H7 (cell line): ENCODE measurements at regions not wholly inside any gene's neighbourhood (a gene's known extent, or its start where the extent isn't known, plus 50 kb on each side); places are given as distances from the start of the nearest gene placed in this dataset.
A peak's percentile ranks its signal among the peaks of the same experiment; 100 is the strongest.
"Not testable (repeated sequence)": the region's sequence is repeated elsewhere in the genome, so short reads cannot be mapped to it uniquely, and the experiment has no call there.

Experiments used
- DNase-seq: peaks from one replicate; pipeline ENCODE4 v3.0.0; 2012
- H3K27me3 ChIP-seq: 2 replicates; pipeline ENCODE4 v1.6.0; 2011; ENCODE audit warnings: mild to moderate bottlenecking, low read length; ENCODE audit not compliant: control insufficient read depth, insufficient read depth
- H3K36me3 ChIP-seq: replicated peaks from 2 replicates; pipeline ENCODE4 v1.5.1; 2011; ENCODE audit warnings: low read length; ENCODE audit not compliant: control insufficient read depth, insufficient read depth
- H3K4me3 ChIP-seq: 2 replicates; pipeline ENCODE4 v1.5.1; 2011; ENCODE audit warnings: low read depth, mild to moderate bottlenecking, control low read depth, low read length, moderate library complexity; ENCODE audit not compliant: insufficient read depth

- Histone ChIP-seq H3K27me3 (no peaks in the 10 kb centered on the region), H3K4me3 (no peak overlapping the region), H3K36me3 (no peaks in the 10 kb centered on the region)
- DNase-seq = no peak
These were observed 60.6 kb upstream of the SYK start for GRCh38 chr9:90741036-90741435.

DNA sequence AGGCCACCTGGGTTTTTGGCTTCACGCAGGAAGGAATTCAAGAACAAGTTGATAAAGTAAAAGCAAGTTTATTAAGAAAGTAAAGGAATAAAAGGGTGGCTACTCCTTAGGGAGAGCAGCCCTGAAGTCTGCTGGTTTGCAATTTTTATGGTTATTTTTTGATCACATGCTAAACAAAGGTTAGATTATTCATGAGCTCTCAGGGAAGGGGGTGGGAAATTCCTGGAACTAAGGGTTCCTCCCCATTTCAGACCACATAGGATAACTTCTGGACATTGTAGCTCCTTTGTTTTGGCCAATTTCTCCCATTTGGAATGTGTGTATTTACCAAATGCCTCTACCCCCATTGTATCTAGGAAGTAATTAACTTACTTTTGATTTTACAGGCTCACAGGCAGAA, 63.9 kb upstream of the SYK start:
- Histone ChIP-seq H3K4me3 (no peak overlapping the region), H3K36me3 (no peaks in the 10 kb centered on the region), H3K27me3 (no peaks in the 10 kb centered on the region)
- DNase-seq = no peak

GRCh38 chr9:90735952-90736351, 65.7 kb upstream of the SYK start:
- Histone ChIP-seq H3K36me3 (no peaks in the 10 kb centered on the region), H3K27me3 (no peaks in the 10 kb centered on the region), H3K4me3 (no peak overlapping the region)
- no peak for DNase-seq

DNA sequence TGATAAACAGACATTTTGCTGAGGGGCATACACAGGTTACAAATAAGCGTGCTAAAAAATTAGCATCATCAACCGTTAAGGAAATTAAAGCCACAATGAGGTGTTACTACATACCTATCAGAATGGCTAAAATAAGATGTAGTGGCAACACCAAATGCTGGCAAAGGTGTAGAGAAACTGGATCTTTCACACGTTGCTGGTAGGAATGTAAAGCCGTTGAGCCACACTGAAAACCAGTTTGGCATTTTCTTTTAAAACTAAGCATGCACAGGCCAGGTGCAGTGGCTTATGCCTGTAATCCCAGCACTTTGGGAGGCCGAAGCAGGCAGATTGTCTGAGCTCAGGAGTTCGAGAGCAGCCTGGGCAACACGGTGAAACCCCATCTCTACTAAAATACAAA, 67.0 kb upstream of the SYK start:
- Histone ChIP-seq H3K27me3 (no peaks in the 10 kb centered on the region), H3K36me3 (no peaks in the 10 kb centered on the region), H3K4me3 (no peak overlapping the region)
- no peak for DNase-seq

DNA sequence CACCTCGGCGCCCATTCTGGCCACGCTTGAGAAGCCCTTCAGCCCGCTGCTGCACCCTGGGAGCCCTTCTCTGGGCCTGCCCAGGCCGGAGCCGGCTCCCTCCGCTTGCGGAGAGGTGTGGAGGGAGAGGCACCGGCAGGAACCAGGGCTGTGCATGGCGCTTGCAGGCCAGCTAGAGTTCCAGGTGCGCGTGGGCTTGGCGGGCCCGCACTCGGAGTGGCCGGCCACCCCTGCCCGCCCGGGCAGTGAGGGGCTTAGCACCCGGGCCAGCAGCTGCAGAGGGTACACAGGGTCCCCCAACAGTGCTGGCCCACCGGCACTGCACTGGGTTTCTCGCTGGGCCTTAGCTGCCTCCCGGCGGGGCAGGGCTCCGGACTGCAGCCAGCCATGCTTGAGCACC, 72.3 kb upstream of the SYK start:
- Histone ChIP-seq H3K27me3 (no peaks in the 10 kb centered on the region), H3K4me3 (no peak overlapping the region), H3K36me3 (no peaks in the 10 kb centered on the region)
- DNase-seq = no peak

- DNase-seq = no peak
- no peaks in the 10 kb centered on the region for H3K36me3 ChIP-seq
- no peaks in the 10 kb centered on the region for H3K27me3 ChIP-seq
- H3K4me3 ChIP-seq = no peak overlapping the region
These were observed 74.1 kb upstream of the SYK start for GRCh38 chr9:90727488-90727887.

GRCh38 chr9:90726215-90726614, 75.4 kb upstream of the SYK start:
- peak; percentile 68 for DNase-seq
- Histone ChIP-seq H3K27me3 (no peaks in the 10 kb centered on the region), H3K36me3 (no peaks in the 10 kb centered on the region), H3K4me3 (no peak overlapping the region)

- DNase-seq = no peak
- no peak overlapping the region for H3K4me3 ChIP-seq
- no peaks in the 10 kb centered on the region for H3K27me3 ChIP-seq
- no peaks in the 10 kb centered on the region for H3K36me3 ChIP-seq
These were observed 76.7 kb upstream of the SYK start for GRCh38 chr9:90724880-90725279.

DNA sequence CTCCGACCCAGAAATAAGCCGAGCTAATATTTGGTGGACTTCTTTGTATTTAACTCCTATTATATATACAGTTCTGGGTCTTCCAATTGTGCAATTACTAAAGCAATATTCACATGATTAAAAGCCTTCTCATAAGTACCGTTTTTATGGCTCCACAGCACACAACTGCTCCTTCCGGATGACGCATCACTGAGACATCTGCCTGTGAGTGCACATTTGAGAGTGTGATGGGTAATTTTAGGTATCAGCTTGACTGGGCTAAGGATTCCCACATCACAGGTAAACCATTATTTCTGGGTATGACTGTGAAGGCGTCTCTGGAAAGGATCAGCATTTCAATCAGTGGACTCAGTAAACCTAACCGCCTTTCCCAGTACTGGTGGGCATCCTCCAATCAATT, 77.5 kb upstream of the SYK start:
- Histone ChIP-seq H3K36me3 (no peaks in the 10 kb centered on the region), H3K4me3 (no peak overlapping the region), H3K27me3 (no peaks in the 10 kb centered on the region)
- DNase-seq = no peak

- Histone ChIP-seq H3K36me3 (no peaks in the 10 kb centered on the region), H3K4me3 (no peak overlapping the region), H3K27me3 (no peaks in the 10 kb centered on the region)
- DNase-seq = no peak
These were observed 79.4 kb upstream of the DIRAS2 start for GRCh38 chr9:90722071-90722470.

GRCh38 chr9:90720621-90721265, 78.1 kb upstream of the DIRAS2 start:
- no peak overlapping the region for H3K4me3 ChIP-seq
- no peaks in the 10 kb centered on the region for H3K27me3 ChIP-seq
- DNase-seq = no peak
- H3K36me3 ChIP-seq = no peaks in the 10 kb centered on the region

DNA sequence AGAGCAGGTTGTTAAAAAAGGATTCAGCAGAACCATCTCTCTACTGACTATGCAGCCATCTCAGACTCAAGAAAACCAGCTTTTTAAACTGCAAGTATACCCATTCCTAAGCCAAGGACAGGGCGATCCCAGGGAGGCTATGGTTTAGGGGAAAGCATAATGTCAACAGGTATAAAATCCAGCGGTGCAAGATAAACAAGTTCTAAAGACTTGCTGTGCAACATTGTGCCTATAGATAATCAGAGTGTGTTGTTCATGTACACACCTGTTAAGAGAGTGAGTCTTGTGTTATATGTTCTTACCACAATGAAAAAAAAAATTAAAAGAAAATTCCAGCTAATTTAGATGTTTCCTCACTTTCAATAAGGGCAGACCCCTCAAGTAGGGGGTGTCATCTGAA, 63.6 kb upstream of the DIRAS2 start:
- DNase-seq = no peak
- H3K36me3 ChIP-seq = no peaks in the 10 kb centered on the region
- H3K4me3 ChIP-seq = no peak overlapping the region
- H3K27me3 ChIP-seq = no peaks in the 10 kb centered on the region

GRCh38 chr9:90702441-90702955, 59.9 kb upstream of the DIRAS2 start:
- no peak overlapping the region for H3K4me3 ChIP-seq
- no peak for DNase-seq

DNA sequence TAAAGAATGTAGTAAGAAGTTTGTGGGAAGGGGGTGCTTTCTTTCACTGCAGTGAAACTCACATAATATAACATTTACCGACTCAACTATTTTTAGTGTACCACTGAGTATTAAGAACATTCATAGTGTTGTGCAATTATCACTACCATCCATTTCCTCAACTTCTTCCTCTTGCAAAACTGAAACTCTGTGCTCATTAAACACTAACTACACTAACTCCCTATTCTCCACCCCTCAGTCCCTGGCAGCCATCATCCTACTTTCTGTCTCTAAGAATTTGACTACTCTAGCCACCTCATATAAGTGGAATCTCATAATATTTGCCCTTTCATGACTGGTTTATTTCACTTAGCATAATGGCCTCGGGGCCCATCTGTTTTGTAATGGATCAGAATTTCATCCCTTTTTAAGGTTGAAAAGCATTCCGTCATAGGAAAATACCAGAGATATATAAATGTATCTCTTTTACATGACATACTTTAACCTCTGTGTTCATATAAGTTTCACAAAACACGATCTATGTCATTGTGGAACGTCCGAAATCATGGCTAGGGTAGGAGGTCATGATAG, 56.3 kb upstream of the DIRAS2 start:
- DNase-seq = no peak
- no peaks in the 10 kb centered on the region for H3K27me3 ChIP-seq
- no peaks in the 10 kb centered on the region for H3K36me3 ChIP-seq
- no peak overlapping the region for H3K4me3 ChIP-seq

More at GRCh38 chr9:90702441-90702955, 59.9 kb upstream of the DIRAS2 start:
- Histone ChIP-seq H3K27me3 (no peaks in the 10 kb centered on the region), H3K36me3 (no peaks in the 10 kb centered on the region)

DNA sequence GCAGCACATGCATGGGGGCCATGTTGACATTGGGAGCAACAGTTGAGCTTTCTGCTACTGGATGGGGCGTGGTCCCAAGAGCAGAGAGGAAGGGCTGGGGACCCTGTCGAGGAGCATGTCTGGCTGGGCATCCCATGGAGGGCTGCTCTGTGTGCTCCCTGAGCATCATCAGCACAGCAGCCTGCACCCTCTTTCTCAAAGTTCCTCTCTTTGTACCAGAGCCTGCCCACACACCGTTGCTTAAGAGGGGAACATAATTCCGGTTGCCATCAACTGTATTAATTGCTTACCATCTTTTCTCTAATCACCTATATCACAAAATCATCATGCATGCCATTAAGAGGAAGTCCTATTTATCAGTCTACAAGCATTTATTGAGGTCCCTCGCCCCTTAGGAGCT, 55.2 kb upstream of the DIRAS2 start:
- Histone ChIP-seq H3K27me3 (no peaks in the 10 kb centered on the region), H3K36me3 (no peaks in the 10 kb centered on the region), H3K4me3 (no peak overlapping the region)
- no peak for DNase-seq

DNA sequence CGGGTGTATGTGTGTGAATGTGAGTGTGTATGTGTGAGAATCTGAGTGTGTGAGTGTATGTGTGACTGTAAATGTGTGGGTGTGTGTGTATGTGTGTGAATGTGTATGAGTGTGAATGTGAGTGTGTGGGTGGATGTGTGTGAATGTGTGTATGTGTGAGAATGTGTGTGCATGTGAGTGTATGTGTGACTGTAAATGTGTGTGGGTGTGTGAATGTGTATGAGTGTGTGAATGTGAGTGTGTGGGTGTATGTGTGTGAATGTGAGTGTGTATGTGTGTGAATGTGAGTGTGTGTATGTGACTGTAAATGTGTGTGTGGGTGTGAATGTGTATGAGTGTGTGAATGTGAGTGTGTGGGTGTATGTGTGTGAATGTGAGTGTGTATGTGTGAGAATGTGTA, 51.6 kb upstream of the DIRAS2 start:
- not testable (repeated sequence) for H3K27me3 ChIP-seq, DNase-seq, H3K4me3 ChIP-seq, H3K36me3 ChIP-seq
